ENCODE measurements at regions not wholly inside any gene's neighbourhood (a gene's known extent, or its start where the extent isn't known, plus 50 kb on each side); places are given as distances from the start of the nearest gene placed in this dataset.

DNA sequence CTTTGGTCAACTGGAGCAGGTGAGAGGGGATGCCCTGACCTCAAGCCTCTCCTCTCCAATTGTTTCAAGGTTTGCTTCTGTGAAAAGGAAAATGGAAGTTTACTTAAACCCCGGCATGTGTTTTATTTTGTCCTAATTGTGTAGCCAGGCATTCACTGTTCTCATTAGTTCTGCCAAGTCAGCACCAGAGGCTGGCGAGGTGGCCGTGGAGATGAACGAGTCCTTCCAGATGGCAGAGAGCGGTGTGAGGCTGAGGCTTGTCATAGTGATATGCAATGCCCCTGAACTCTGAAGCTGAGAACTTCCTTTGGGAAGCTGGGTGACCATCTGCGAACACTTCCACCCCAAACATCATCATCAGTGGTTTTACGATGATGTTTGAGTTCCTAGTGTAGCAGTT lies 199.6 kb downstream of the TJP1 start:
- TF ChIP-seq CTCF (IDR thresholded peaks at IDR 0.05 in 4 of 5, conservative IDR thresholded peaks at IDR 0.05 in 1 of 5) (no peak), POLR2A (IDR thresholded peaks at IDR 0.05) (no peak)
